ENCODE measurements at regions not wholly inside any gene's neighbourhood (a gene's known extent, or its start where the extent isn't known, plus 50 kb on each side); places are given as distances from the start of the nearest gene placed in this dataset.

DNA sequence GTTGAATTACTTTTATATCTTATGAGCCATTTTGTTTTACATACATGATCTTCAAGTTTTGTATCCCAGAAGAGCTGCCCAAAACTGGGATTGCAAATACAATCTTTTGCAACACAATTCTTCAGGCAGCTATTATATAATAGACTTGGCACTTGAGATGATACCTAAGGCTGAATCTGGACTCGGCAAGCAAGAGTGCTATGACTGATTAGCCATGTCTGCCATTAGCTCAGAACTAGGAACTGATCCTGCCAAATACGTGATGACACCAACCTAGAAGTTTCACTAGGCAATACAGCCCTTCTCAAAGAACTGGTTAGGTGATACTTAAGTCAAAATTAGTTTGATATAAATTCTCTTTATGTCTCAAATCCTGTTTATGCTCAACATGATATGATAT, 619.6 kb downstream of the CPS1 start (continued):
- TF ChIP-seq, protein P1, sequence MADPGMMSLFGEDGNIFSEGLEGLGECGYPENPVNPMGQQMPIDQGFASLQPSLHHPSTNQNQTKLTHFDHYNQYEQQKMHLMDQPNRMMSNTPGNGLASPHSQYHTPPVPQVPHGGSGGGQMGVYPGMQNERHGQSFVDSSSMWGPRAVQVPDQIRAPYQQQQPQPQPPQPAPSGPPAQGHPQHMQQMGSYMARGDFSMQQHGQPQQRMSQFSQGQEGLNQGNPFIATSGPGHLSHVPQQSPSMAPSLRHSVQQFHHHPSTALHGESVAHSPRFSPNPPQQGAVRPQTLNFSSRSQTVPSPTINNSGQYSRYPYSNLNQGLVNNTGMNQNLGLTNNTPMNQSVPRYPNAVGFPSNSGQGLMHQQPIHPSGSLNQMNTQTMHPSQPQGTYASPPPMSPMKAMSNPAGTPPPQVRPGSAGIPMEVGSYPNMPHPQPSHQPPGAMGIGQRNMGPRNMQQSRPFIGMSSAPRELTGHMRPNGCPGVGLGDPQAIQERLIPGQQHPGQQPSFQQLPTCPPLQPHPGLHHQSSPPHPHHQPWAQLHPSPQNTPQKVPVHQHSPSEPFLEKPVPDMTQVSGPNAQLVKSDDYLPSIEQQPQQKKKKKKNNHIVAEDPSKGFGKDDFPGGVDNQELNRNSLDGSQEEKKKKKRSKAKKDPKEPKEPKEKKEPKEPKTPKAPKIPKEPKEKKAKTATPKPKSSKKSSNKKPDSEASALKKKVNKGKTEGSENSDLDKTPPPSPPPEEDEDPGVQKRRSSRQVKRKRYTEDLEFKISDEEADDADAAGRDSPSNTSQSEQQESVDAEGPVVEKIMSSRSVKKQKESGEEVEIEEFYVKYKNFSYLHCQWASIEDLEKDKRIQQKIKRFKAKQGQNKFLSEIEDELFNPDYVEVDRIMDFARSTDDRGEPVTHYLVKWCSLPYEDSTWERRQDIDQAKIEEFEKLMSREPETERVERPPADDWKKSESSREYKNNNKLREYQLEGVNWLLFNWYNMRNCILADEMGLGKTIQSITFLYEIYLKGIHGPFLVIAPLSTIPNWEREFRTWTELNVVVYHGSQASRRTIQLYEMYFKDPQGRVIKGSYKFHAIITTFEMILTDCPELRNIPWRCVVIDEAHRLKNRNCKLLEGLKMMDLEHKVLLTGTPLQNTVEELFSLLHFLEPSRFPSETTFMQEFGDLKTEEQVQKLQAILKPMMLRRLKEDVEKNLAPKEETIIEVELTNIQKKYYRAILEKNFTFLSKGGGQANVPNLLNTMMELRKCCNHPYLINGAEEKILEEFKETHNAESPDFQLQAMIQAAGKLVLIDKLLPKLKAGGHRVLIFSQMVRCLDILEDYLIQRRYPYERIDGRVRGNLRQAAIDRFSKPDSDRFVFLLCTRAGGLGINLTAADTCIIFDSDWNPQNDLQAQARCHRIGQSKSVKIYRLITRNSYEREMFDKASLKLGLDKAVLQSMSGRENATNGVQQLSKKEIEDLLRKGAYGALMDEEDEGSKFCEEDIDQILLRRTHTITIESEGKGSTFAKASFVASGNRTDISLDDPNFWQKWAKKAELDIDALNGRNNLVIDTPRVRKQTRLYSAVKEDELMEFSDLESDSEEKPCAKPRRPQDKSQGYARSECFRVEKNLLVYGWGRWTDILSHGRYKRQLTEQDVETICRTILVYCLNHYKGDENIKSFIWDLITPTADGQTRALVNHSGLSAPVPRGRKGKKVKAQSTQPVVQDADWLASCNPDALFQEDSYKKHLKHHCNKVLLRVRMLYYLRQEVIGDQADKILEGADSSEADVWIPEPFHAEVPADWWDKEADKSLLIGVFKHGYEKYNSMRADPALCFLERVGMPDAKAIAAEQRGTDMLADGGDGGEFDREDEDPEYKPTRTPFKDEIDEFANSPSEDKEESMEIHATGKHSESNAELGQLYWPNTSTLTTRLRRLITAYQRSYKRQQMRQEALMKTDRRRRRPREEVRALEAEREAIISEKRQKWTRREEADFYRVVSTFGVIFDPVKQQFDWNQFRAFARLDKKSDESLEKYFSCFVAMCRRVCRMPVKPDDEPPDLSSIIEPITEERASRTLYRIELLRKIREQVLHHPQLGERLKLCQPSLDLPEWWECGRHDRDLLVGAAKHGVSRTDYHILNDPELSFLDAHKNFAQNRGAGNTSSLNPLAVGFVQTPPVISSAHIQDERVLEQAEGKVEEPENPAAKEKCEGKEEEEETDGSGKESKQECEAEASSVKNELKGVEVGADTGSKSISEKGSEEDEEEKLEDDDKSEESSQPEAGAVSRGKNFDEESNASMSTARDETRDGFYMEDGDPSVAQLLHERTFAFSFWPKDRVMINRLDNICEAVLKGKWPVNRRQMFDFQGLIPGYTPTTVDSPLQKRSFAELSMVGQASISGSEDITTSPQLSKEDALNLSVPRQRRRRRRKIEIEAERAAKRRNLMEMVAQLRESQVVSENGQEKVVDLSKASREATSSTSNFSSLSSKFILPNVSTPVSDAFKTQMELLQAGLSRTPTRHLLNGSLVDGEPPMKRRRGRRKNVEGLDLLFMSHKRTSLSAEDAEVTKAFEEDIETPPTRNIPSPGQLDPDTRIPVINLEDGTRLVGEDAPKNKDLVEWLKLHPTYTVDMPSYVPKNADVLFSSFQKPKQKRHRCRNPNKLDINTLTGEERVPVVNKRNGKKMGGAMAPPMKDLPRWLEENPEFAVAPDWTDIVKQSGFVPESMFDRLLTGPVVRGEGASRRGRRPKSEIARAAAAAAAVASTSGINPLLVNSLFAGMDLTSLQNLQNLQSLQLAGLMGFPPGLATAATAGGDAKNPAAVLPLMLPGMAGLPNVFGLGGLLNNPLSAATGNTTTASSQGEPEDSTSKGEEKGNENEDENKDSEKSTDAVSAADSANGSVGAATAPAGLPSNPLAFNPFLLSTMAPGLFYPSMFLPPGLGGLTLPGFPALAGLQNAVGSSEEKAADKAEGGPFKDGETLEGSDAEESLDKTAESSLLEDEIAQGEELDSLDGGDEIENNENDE (IDR thresholded peaks at IDR 0.05; ENCODE audit: insufficient replicate concordance, low read length): no peak
- TF ChIP-seq EZH2 (IDR thresholded peaks at IDR 0.05; ENCODE audit: low read depth, low read length, severe bottlenecking): no peak
- no peak for TF ChIP-seq TEAD4 (IDR thresholded peaks at IDR 0.05; ENCODE audit: low read depth, low read length)
- TF ChIP-seq, protein P2, sequence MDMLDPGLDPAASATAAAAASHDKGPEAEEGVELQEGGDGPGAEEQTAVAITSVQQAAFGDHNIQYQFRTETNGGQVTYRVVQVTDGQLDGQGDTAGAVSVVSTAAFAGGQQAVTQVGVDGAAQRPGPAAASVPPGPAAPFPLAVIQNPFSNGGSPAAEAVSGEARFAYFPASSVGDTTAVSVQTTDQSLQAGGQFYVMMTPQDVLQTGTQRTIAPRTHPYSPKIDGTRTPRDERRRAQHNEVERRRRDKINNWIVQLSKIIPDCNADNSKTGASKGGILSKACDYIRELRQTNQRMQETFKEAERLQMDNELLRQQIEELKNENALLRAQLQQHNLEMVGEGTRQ (IDR thresholded peaks at IDR 0.05; ENCODE audit: low read length): no peak
- no peak for TF ChIP-seq CTBP2 (IDR thresholded peaks at IDR 0.05; ENCODE audit: borderline replicate concordance, insufficient read depth, insufficient read length, low read length)
- TF ChIP-seq KDM1A (IDR thresholded peaks at IDR 0.05; ENCODE audit: borderline replicate concordance, low read length): no peak
- TF ChIP-seq JUN (IDR thresholded peaks at IDR 0.05; ENCODE audit: low read depth, low read length): no peak
- TF ChIP-seq MAX (IDR thresholded peaks at IDR 0.05): no peak
- no peak for TF ChIP-seq TAF7 (optimal IDR thresholded peaks at IDR 0.05; ENCODE audit: borderline replicate concordance, low read depth, low read length)
- no peak for TF ChIP-seq YY1 (IDR thresholded peaks at IDR 0.05; ENCODE audit: low read depth, low read length)
- TF ChIP-seq GTF2F1 (IDR thresholded peaks at IDR 0.05; ENCODE audit: borderline replicate concordance, low read depth, low read length): no peak
